ENCODE measurements at regions not wholly inside any gene's neighbourhood (a gene's known extent, or its start where the extent isn't known, plus 50 kb on each side); places are given as distances from the start of the nearest gene placed in this dataset.
"Not testable (repeated sequence)": the region's sequence is repeated elsewhere in the genome, so short reads cannot be mapped to it uniquely, and the experiment has no call there.

DNA sequence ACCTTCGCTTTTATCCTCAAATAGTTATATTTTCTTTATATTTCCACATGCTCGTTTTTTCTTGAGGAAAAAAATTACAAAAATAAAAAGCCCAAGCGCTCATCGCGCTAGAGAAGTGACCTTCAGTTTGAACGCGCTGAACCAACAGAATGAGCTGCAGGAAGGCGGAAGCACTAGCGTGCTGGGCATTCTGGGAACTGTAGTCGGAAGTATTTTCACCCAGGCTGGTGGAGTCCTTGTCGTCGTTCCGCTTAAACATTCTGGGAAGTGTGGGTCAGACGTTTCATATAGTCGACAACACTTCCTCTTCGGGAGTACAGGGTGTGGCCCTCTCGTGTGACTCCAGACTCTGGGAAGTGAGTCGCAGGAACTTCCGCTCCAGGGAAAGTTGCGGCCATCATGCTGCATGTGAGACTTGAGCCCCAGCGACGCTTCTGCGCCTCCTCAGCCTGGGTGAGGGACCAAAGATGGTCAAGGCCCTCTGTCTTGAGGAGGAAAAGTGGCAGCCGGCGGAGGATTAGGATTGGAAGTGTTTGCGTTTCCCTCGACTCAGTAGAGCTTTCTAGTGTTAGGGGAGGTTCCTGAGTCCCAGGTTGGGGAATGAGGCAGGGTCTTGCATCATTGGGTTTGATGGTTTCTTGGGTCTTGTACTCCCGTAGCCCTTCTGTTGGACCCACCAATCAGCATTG, 84.1 kb upstream of the GPR39 start:
- not testable (repeated sequence) for DNase-seq

DNA sequence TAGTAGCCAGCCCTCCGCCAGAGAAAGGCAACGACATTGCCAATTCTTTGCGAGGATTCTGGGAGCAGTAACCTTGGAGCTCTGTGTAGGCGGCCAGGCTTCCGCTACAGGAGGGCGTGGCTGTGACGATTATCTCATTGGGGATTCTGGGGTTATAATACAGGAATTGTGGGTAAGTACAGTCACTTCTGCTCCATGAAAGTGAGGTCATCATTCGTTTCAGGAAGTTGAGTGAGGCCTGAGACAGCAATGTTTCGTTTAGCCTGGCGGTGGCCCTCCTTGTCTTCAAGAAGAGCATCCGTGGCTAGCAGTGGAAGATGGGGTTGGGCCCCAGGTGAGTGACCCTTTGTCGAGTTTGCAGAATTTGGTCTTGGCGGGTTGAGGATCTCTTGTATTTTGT, 79.5 kb upstream of the GPR39 start:
- not testable (repeated sequence) for DNase-seq

DNA sequence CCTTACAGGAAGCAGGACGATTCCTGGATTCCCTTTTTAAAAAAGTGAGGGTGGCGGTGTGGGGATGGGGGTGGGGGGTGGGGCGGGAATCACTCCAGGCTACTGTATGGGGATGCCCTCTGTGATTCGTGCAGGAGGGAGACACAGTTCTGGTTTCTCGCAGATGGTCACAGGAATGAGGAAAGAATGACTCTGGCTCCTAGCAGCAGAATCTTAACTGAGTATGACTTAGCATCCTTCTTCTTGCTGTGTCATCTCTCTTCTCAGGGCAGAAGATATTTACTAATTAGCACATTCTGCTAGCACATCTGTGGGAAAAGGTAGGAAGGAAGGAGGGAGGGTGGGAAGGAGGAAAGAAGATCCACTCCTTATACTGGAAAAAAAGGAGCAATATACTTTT, 78.8 kb upstream of the GPR39 start:
- DNase-seq = not testable (repeated sequence)

DNA sequence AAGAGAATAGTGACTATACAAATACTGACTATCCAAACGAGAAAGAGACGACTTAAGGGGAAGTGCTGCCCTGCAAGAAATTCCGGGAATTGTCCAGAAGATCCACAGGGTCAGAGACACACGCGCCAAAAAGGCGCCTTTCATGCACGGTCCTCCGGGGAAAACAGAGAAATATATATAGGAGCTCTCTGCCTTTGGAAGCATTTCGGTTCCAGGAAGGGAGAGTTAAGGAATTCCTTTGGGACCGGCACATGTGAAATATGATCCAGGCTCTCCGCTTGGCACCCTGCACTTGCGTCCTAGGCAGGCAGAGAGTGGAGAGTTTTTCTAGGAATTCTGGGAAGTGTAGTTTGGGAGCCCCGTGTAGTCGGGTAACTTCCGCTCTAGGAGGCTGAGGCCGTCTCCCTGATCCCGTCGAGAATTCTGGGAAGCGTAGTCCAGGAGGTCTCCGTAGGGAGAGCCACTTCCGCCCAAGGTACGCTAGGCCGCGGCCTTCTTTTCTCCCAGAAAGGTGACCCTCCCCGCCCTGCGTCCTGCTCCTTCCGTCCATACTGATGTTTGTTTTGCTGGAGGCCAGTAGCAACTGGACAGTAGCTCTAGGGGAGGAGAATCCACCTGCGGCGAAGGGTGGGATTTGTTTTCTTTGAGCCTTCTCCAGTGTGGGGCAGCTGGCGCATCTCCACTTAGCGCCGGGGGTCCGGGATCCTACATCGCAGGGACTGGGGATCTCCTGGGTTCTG, 69.4 kb upstream of the GPR39 start:
- peak; percentile 24 for DNase-seq

DNA sequence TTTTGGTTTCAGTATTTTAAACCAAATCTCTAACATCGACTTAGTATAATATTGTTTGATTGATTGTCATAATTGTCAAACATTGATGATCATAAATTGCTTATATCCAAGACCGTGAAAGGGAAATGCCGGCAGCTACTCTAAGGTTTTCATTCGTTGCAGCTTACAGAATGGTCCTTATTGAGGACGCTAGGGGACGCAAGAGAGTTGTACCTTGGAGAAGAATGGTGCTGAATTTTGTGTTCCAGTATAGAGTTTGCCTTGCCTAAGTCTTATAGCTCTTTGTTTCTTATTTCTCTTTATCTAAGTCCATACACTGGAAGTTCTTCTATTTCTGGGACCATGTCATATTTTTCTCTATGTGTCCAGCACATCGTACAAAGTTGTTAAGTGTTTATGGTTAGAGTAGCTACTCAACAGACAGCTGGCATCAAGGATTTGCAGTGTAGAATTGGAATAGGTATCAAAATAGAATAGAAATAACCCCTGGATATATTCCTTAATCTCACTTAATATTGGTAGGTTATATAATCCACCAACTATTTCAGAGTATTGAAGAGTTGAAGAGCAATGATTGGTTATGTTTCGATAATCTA, 67.4 kb upstream of the GPR39 start:
- not testable (repeated sequence) for DNase-seq

DNA sequence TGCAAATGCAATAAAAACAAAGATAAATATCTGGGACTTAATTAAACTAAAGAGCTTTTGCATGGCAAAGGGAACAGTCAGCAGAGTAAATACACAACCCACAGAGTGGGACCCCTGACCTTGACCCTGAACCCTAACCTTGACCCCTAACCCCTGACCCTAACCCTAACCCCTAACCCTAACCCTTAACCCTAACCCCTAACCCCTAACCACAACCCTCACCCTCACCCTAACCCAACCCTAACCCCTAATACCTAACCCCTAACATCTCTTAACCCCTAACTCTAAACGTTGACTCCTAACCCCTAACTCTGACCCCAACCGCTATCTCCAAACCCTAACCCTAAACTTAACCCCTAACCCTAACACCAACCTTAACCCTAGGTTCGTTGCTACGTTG, 64.9 kb upstream of the GPR39 start:
- DNase-seq = not testable (repeated sequence)

DNA sequence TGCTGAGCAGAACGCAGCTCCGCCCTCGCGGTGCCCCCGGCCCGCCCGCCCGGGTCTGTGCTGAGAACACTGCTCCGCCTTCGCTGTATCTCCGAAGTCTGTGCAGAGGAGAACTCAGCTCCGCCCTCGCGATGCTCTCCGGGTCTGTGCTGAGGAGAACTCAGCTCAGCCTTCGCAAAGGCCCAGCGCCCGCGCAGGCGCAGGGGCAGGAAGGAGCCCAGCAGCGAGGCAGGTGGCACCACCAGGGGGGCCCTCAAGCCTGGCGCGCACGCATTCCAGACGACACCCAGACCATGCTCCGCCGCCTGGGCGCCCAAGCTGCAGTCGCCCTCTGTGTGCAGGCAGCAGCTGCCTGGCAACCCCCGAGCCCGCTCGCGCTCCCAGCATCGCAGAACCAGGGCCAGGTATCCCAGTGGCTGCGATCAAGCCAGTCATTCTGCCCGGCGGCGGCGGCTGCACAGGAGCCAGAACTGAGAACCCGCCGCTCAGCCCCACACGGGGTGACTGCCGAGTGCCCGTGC, 64.1 kb upstream of the GPR39 start:
- peak; percentile 64 for DNase-seq

DNA sequence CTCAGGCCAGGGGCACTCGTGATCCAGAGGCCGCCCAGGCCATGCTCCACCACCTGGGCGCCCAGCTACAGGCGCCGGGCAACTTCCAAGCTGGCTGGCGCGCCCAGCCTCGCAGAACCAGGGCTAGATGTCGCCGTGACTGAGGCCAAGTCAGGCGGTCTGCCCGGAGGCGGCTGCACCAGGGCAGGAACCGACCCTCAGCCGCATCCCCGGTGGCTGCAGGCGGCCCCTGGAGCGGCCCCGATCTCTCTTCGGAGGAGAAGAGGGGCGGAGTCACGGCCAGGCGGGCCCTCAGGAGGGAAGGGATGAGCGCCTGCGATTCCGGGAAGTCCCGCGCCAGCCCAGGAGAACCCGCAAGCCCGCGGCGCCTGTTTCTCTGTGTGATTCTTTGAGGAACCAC, 63.2 kb upstream of the GPR39 start:
- not testable (repeated sequence) for DNase-seq

DNA sequence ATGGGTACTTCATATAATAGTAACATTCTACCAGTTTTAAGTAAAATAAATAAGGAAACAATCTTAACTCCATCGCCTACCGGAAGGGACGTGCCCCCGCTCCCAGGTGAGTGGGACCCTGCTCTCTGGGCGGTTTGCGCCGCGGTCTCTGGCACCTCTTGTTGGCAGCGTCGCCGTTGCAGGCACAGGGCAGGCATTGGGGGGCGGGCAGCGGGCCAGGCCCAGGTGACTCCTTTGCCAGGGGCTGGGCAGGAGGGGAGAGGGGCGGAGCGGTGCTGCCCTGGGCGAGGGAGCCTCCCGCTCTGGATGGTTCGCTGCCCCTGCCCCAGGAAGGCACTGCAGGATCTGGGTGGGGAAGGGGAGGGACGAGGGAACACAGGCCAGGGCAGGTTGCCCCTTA, 55.6 kb upstream of the GPR39 start:
- DNase-seq = not testable (repeated sequence)

DNA sequence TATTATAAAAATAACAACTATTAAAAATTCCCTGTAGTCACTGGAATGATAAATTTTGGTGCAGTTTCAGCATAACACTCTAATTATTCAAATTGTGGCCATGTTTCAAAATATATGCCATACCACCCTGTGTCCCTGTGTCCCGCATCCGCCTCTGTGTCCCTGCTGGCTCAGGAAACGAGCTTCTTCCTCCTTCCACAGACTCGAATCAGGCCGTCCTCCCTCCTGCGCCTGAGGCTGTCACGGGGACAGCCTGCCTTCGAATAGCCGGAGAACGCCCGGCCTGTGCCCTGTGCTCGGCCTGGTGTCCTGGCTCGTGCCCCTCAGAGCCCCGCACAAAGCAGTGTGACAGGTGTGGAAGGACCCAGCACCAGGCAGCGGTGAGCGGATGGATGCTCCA, 55.1 kb upstream of the GPR39 start:
- not testable (repeated sequence) for DNase-seq

DNA sequence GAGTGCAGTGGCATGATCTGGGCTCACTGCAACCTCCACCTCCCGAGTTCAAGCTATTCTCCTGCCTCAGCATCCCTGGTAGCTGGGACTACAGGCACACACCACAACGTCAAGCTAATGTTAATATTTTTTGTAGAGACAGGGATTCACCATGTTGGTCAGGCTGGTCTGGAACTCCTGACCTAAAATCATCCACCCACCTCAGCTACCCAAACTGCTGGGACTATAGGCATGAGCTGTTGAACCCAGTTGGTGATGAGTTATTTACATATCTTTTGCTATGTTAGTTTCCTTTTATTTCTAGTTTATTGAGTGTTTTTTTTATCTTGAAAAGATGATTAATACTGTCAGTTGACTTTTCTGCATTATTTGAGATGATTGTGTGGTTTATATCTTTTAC, 53.3 kb upstream of the GPR39 start:
- not testable (repeated sequence) for DNase-seq

DNA sequence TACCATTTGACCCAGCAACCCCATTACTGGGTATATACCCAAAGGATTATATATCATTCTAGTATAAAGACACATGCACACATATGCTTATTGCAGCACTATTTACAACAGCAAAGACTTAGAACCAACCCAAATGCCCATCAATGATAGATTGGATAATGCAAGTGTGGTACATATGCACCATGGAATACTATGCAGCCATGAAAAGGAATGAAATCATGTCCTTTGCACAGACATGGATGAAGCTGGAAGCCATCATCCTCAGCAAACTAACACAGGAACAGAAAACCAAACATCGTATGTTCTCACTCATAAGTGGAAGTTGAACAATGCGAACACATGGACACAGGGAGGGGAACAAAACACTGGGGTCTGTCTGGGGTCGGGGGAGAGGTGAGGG, 50.6 kb upstream of the GPR39 start:
- DNase-seq = not testable (repeated sequence)

DNA sequence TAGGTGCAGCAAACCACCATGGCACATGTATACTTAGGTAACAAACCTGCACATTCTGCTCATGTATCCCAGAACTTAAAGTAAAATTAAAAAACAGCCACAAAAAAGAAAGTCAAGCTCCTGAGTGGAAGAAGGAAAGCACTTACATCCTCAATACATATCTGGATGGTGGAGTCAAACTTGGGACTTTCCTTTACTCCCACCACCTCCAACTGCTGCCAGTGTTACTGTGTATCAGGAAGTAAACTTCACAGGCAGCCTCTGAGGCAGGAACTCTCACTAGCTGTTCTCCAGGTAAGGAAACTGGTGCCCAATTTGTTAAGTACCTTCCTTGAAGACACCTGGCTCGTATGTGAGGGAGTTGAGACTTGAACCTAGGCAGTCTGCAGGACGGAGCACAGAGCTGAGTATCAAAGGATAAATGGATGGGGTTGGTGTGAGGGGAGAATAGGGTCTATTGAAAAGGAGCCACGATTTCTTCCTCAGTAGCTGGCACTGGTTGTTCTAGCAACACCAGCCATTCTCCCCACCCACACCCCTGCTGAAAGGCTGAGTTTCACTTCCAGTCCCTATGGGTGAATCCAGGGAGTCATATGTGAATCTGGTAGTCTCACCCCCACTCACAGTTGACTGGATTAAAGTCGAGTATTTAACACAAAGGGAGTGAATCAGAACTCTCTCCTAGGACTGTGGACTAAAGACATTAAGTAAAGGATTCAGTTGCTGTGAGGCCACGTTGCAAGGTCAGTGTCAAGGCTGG, 50.0 kb upstream of the GPR39 start:
- DNase-seq = no peak

Data from GOT3 (cell line).